Endothelial cell of umbilical vein (primary cell): ENCODE measurements at regions not wholly inside any gene's neighbourhood (a gene's known extent, or its start where the extent isn't known, plus 50 kb on each side); places are given as distances from the start of the nearest gene placed in this dataset.

ENCODE experiments used
- BruUV-seq: library from RNA; stranded (reverse); fragments of 400-500 nt; replicated peaks from 2 replicates; lab custom pipeline; 2021; lab: Mats Ljungman, UMichigan
- CTCF ChIA-PET: fragments of 300-600, 350-600 bp; sonication (Branson Sonifier 250); formaldehyde crosslinking; loops from one replicate; lab custom pipeline; 2021; ENCODE audit warnings: antibody characterized with exemption, inconsistent platforms; lab: Charles Lee
- POLR2A ChIA-PET: fragments of 300-600, 350-600 bp; sonication (Branson Sonifier 250); formaldehyde crosslinking; loops from one replicate; lab custom pipeline; 2021; ENCODE audit warnings: antibody characterized with exemption, inconsistent platforms; lab: Charles Lee
- DNase-seq: peaks from one replicate; pipeline ENCODE4 v3.0.0-alpha.2; 2011; ENCODE audit warnings: low read depth, low spot score
- FAIRE-seq: peaks from 2 replicates; lab custom pipeline; 2011; peaks lifted over from hg19 to GRCh38; lab: Jason Lieb, UNC
- H2AFZ ChIP-seq: 2 replicates; pipeline ENCODE4 v1.6.0; 2012; ENCODE audit warnings: low read depth, low read length, control low read depth, inconsistent platforms
- H3K27ac ChIP-seq: 2 replicates; pipeline ENCODE4 v1.5.1; 2011; ENCODE audit warnings: low read depth, mild to moderate bottlenecking, control low read depth, low read length, moderate library complexity; ENCODE audit not compliant: insufficient read depth
- H3K27me3 ChIP-seq, 2 experiments: 2 replicates each; pipeline versions ENCODE4 v1.6.0 to v1.6.1; 2011; ENCODE audit warnings: low read length in 2 of 2, mixed read lengths in 1 of 2; ENCODE audit not compliant: control insufficient read depth in 2 of 2, insufficient read depth in 2 of 2
- H3K36me3 ChIP-seq, 2 experiments: 2 replicates in 1 of 2; 3 replicates in 1 of 2; pipeline ENCODE4 v1.5.1; 2011; ENCODE audit warnings: low read length in 2 of 2, mild to moderate bottlenecking in 1 of 2, moderate library complexity in 1 of 2; ENCODE audit not compliant: control insufficient read depth in 2 of 2, insufficient read depth in 2 of 2; ENCODE audit errors: extremely low read depth in 1 of 2
- H3K4me1 ChIP-seq: 3 replicates; pipeline ENCODE4 v1.5.1; 2011; ENCODE audit warnings: mild to moderate bottlenecking, low read length; ENCODE audit not compliant: control insufficient read depth, insufficient read depth; ENCODE audit errors: extremely low read depth
- H3K4me2 ChIP-seq: 2 replicates; pipeline ENCODE4 v1.6.1; 2011; ENCODE audit warnings: low read length, control low read depth, mixed read lengths; ENCODE audit not compliant: insufficient read depth
- H3K4me3 ChIP-seq, 3 experiments: fragments of 200-600 bp in 1 of 3; sonication (generic), shearing (Covaris generic) in 1 of 3; replicated peaks in 1 of 3; 2 replicates each; pipeline ENCODE4 v1.5.1; 2011 to 2016; ENCODE audit warnings: control low read depth in 3 of 3, low read length in 3 of 3, mild to moderate bottlenecking in 2 of 3, inconsistent platforms in 1 of 3, low read depth in 1 of 3, moderate library complexity in 1 of 3; ENCODE audit not compliant: insufficient read depth in 1 of 3
- H3K79me2 ChIP-seq: 2 replicates; pipeline ENCODE4 v1.6.0; 2012; ENCODE audit warnings: low read length, inconsistent platforms; ENCODE audit not compliant: control insufficient read depth, insufficient read depth
- H3K9ac ChIP-seq: replicated peaks from 2 replicates; pipeline ENCODE3; 2011; ENCODE audit warnings: low read length, control low read depth; ENCODE audit not compliant: insufficient read depth; ENCODE audit errors: extremely low read depth
- H3K9me1 ChIP-seq: replicated peaks from 3 replicates; pipeline ENCODE4 v1.6.0; 2011; ENCODE audit warnings: mild to moderate bottlenecking, low read length; ENCODE audit not compliant: control insufficient read depth, insufficient read depth; ENCODE audit errors: extremely low read depth
- H3K9me3 ChIP-seq: replicated peaks from 2 replicates; pipeline ENCODE4 v1.5.1; 2012; ENCODE audit warnings: low read length, inconsistent platforms; ENCODE audit not compliant: control insufficient read depth, insufficient read depth
- H4K20me1 ChIP-seq: replicated peaks from 2 replicates; pipeline ENCODE3; 2011; ENCODE audit warnings: mild to moderate bottlenecking, low read length; ENCODE audit not compliant: control insufficient read depth, insufficient read depth; ENCODE audit errors: extremely low read depth
- EZH2 ChIP-seq: IDR thresholded peaks from 2 replicates; pipeline ENCODE4 v1.6.1; 2012; ENCODE audit warnings: borderline replicate concordance, low read depth, mild to moderate bottlenecking, moderate library complexity, low read length, inconsistent platforms; ENCODE audit not compliant: severe bottlenecking
- FOS ChIP-seq: IDR thresholded peaks from 2 replicates; pipeline ENCODE4 v1.6.1; 2011; ENCODE audit warnings: mild to moderate bottlenecking, low read length, moderate library complexity, borderline replicate concordance; ENCODE audit not compliant: insufficient read depth
- GATA2 ChIP-seq: IDR thresholded peaks from 2 replicates; pipeline ENCODE4 v1.7.0; 2011; ENCODE audit warnings: low read depth, mild to moderate bottlenecking, moderate library complexity, mixed read lengths, low read length; ENCODE audit not compliant: insufficient read length, insufficient read depth
- JUN ChIP-seq: IDR thresholded peaks from 2 replicates; pipeline ENCODE4 v1.6.1; 2011; ENCODE audit warnings: borderline replicate concordance, low read depth; ENCODE audit not compliant: insufficient read length, insufficient read depth
- MYC ChIP-seq: IDR thresholded peaks from one replicate; pipeline ENCODE4 v1.6.1; 2011; ENCODE audit warnings: mild to moderate bottlenecking, low read depth, low read length
- POLR2A ChIP-seq: IDR thresholded peaks from 2 replicates; pipeline ENCODE4 v1.6.1; 2012; ENCODE audit warnings: low read depth, mild to moderate bottlenecking, control low read depth, low read length
- POLR2AphosphoS5 ChIP-seq: IDR thresholded peaks from 2 replicates; pipeline ENCODE4 v1.6.1; 2012; ENCODE audit warnings: low read depth, mild to moderate bottlenecking, control low read depth, low read length, moderate library complexity; ENCODE audit not compliant: insufficient read depth
- dilution Hi-C: fragments of 300-500 bp; cut with MboI; formaldehyde crosslinking; loops from one replicate; pipeline ENCODE4 v1.15.0; 2019; ENCODE audit warnings: low sequenced_read_pairs; ENCODE audit not compliant: extremely low pct_ligation_motif_present
- intact Hi-C: fragments of 100-400 bp; cut with micrococcal nuclease; formaldehyde crosslinking; loops from one replicate; pipeline ENCODE4 v1.10.0; 2022
- TF ChIP-seq, protein P1 (sequence below), 2 donors: IDR thresholded peaks; 1 replicate in 1 of 2; 2 replicates in 1 of 2; pipeline ENCODE4 v1.5.1; 2011; ENCODE audit warnings: low read length in 2 of 2, mild to moderate bottlenecking in 2 of 2, moderate library complexity in 2 of 2, control low read depth in 1 of 2, inconsistent platforms in 1 of 2, low read depth in 1 of 2; ENCODE audit not compliant: insufficient read depth in 1 of 2; ENCODE audit errors: extremely low read depth in 1 of 2
- TF ChIP-seq, protein P2 (sequence below): IDR thresholded peaks from 2 replicates; pipeline ENCODE4 v1.6.1; 2011; ENCODE audit not compliant: insufficient read depth, insufficient read length

- dilution Hi-C loops = no loop called here
- POLR2A ChIA-PET = no interaction called here
- TF ChIP-seq EZH2 = no peak
- TF ChIP-seq POLR2A = no peak
- TF ChIP-seq, protein P1, sequence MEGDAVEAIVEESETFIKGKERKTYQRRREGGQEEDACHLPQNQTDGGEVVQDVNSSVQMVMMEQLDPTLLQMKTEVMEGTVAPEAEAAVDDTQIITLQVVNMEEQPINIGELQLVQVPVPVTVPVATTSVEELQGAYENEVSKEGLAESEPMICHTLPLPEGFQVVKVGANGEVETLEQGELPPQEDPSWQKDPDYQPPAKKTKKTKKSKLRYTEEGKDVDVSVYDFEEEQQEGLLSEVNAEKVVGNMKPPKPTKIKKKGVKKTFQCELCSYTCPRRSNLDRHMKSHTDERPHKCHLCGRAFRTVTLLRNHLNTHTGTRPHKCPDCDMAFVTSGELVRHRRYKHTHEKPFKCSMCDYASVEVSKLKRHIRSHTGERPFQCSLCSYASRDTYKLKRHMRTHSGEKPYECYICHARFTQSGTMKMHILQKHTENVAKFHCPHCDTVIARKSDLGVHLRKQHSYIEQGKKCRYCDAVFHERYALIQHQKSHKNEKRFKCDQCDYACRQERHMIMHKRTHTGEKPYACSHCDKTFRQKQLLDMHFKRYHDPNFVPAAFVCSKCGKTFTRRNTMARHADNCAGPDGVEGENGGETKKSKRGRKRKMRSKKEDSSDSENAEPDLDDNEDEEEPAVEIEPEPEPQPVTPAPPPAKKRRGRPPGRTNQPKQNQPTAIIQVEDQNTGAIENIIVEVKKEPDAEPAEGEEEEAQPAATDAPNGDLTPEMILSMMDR (IDR thresholded peaks at IDR 0.05; ENCODE audit: extremely low read depth in 1 of 2, insufficient read depth in 1 of 2, low read depth in 1 of 2, low read length in 2 of 2) = no peak
Measured at GRCh38 chr2:182621191-182621590, 94.9 kb upstream of the DNAJC10 start.

DNA sequence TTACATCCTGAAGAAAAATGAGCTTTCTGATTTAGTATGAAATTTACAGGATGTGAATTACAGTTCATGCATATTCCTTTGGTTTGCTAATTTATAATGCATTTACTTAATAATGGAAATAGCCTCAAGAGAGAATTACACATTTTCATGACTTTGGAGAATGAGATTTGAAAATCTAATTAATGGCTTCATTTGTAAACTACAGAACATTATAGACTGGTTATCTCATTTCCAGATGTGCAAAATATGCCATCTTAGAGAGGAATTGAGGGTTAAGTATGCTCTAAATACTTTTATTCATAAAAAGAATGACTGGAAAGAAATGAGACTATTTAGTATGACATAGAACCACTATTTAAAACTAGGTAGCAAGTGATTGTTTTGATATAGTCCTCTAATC, 94.2 kb upstream of the DNAJC10 start:
- Histone ChIP-seq H3K9me1 (no peaks in the 10 kb centered on the region), H3K4me3 (no peak overlapping the region), H3K79me2 (no peaks in the 10 kb centered on the region), H3K9me3 (no peaks in the 10 kb centered on the region), H3K9ac (no peak overlapping the region), H4K20me1 (no peaks in the 10 kb centered on the region), H3K4me2 (no peak overlapping the region), H3K36me3 (no peaks in the 10 kb centered on the region), H3K27ac (no peak overlapping the region), H3K27me3 (no peaks in the 10 kb centered on the region), H3K4me1 (peaks cover 23% of the 10 kb centered on the region), H2AFZ (no peak overlapping the region)
- intact Hi-C loops (no loop called here), dilution Hi-C loops (no loop called here)
- no TSS peak for BruUV-seq
- DNase-seq (no peak), FAIRE-seq (no peak)
- POLR2A ChIA-PET = no interaction called here
- CTCF ChIA-PET = no interaction called here
- TF ChIP-seq EZH2 (no peak), MYC (no peak), GATA2 (no peak), POLR2A (no peak), JUN (no peak), FOS (no peak), POLR2AphosphoS5 (no peak)
- TF ChIP-seq, protein P2, sequence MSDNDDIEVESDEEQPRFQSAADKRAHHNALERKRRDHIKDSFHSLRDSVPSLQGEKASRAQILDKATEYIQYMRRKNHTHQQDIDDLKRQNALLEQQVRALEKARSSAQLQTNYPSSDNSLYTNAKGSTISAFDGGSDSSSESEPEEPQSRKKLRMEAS = no peak
- TF ChIP-seq, protein P1 (IDR thresholded peaks at IDR 0.05; ENCODE audit: extremely low read depth in 1 of 2, insufficient read depth in 1 of 2, low read depth in 1 of 2, low read length in 2 of 2) = no peak

More at GRCh38 chr2:182621191-182621590, 94.9 kb upstream of the DNAJC10 start:
- H3K9me1 ChIP-seq = no peaks in the 10 kb centered on the region
- H3K9me3 ChIP-seq = no peaks in the 10 kb centered on the region
- H3K4me1 ChIP-seq = peaks cover 29% of the 10 kb centered on the region
- H3K36me3 ChIP-seq = no peaks in the 10 kb centered on the region
- BruUV-seq = no TSS peak
- no peak overlapping the region for H3K4me3 ChIP-seq
- no peak overlapping the region for H3K4me2 ChIP-seq
- FAIRE-seq (no peak), DNase-seq (no peak)
- H2AFZ ChIP-seq = no peak overlapping the region
- CTCF ChIA-PET = no interaction called here
- H3K27me3 ChIP-seq = no peaks in the 10 kb centered on the region
- no peaks in the 10 kb centered on the region for H4K20me1 ChIP-seq
- H3K79me2 ChIP-seq = no peaks in the 10 kb centered on the region
- no peak overlapping the region for H3K27ac ChIP-seq
- intact Hi-C loops = no loop called here
- no peak overlapping the region for H3K9ac ChIP-seq
